ENCODE measurements at regions not wholly inside any gene's neighbourhood (a gene's known extent, or its start where the extent isn't known, plus 50 kb on each side); places are given as distances from the start of the nearest gene placed in this dataset.

GRCh38 chr2:19185086-19185485 lies 173.3 kb downstream of the OSR1 start:
- Histone ChIP-seq H3K27me3 (ENCODE audit: control insufficient read depth, insufficient read depth, low read length) (no peaks in the 10 kb centered on the region), H3K4me3 (ENCODE audit: low read depth, low read length) (no peak overlapping the region), H3K36me3 (ENCODE audit: control insufficient read depth, insufficient read depth, low read length) (no peaks in the 10 kb centered on the region)
- POLR2A ChIA-PET: no interaction called here
- DNase-seq (ENCODE audit: low read depth): no peak
- CTCF ChIA-PET: interaction anchor here (1.4 kb wide), 1 partner anchor 22 kb away, joined by 3 read pairs; no protein-coding TSS in a partner anchor
- no peak for TF ChIP-seq CTCF (IDR thresholded peaks at IDR 0.05; ENCODE audit: insufficient read depth, low read depth, low read length)

- Histone ChIP-seq H3K4me3 (ENCODE audit: low read depth, low read length) (no peak overlapping the region), H3K36me3 (ENCODE audit: control insufficient read depth, insufficient read depth, low read length) (no peaks in the 10 kb centered on the region), H3K27me3 (ENCODE audit: control insufficient read depth, insufficient read depth, low read length) (no peaks in the 10 kb centered on the region)
- TF ChIP-seq CTCF (IDR thresholded peaks at IDR 0.05; ENCODE audit: insufficient read depth, low read depth, low read length): no peak
- POLR2A ChIA-PET: no interaction called here
- no peak for DNase-seq (ENCODE audit: low read depth)
- CTCF ChIA-PET: interaction anchor here (0.5 kb wide), 1 partner anchor 23 kb away, joined by 3 read pairs; no protein-coding TSS in a partner anchor
Observed at GRCh38 chr2:19178175-19178574, 180.2 kb downstream of the OSR1 start.

- peak; percentile 10 for DNase-seq (ENCODE audit: low read depth)
- no peaks in the 10 kb centered on the region for H3K27me3 ChIP-seq (ENCODE audit: control insufficient read depth, insufficient read depth, low read length)
- ChIA-PET CTCF (no interaction called here), POLR2A (no interaction called here)
- no peak overlapping the region for H3K4me3 ChIP-seq (ENCODE audit: low read depth, low read length)
- TF ChIP-seq CTCF (IDR thresholded peaks at IDR 0.05; ENCODE audit: insufficient read depth, low read depth, low read length): no peak
- H3K36me3 ChIP-seq (ENCODE audit: control insufficient read depth, insufficient read depth, low read length): no peaks in the 10 kb centered on the region
Observed at GRCh38 chr2:19176977-19177376, 181.4 kb downstream of the OSR1 start.

GRCh38 chr2:19176172-19176852 lies 182.1 kb downstream of the OSR1 start:
- POLR2A ChIA-PET: no interaction called here
- no peak for TF ChIP-seq CTCF (IDR thresholded peaks at IDR 0.05; ENCODE audit: insufficient read depth, low read depth, low read length)
- CTCF ChIA-PET: interaction anchor here (0.5 to 0.9 kb wide), 2 partner anchors 25 to 30 kb away, joined by 3 read pairs; no protein-coding TSS in a partner anchor
- no peak overlapping the region for H3K4me3 ChIP-seq (ENCODE audit: low read depth, low read length)
- H3K27me3 ChIP-seq (ENCODE audit: control insufficient read depth, insufficient read depth, low read length): no peaks in the 10 kb centered on the region
- no peaks in the 10 kb centered on the region for H3K36me3 ChIP-seq (ENCODE audit: control insufficient read depth, insufficient read depth, low read length)
- no peak for DNase-seq (ENCODE audit: low read depth)

- ChIA-PET POLR2A (no interaction called here), CTCF (interaction anchor here (0.7 kb wide), 1 partner anchor 332 kb away, joined by 4 read pairs; no protein-coding TSS in a partner anchor)
- TF ChIP-seq CTCF (IDR thresholded peaks at IDR 0.05; ENCODE audit: insufficient read depth, low read depth, low read length): no peak
- DNase-seq (ENCODE audit: low read depth): no peak
- Histone ChIP-seq H3K4me3 (ENCODE audit: low read depth, low read length) (no peak overlapping the region), H3K36me3 (ENCODE audit: control insufficient read depth, insufficient read depth, low read length) (no peaks in the 10 kb centered on the region), H3K27me3 (ENCODE audit: control insufficient read depth, insufficient read depth, low read length) (no peaks in the 10 kb centered on the region)
Observed at GRCh38 chr2:19174176-19174575, 184.2 kb downstream of the OSR1 start.

Measured in BJ (cell line).